ENCODE measurements at regions not wholly inside any gene's neighbourhood (a gene's known extent, or its start where the extent isn't known, plus 50 kb on each side); places are given as distances from the start of the nearest gene placed in this dataset.
"Not testable (repeated sequence)": the region's sequence is repeated elsewhere in the genome, so short reads cannot be mapped to it uniquely, and the experiment has no call there.

DNA sequence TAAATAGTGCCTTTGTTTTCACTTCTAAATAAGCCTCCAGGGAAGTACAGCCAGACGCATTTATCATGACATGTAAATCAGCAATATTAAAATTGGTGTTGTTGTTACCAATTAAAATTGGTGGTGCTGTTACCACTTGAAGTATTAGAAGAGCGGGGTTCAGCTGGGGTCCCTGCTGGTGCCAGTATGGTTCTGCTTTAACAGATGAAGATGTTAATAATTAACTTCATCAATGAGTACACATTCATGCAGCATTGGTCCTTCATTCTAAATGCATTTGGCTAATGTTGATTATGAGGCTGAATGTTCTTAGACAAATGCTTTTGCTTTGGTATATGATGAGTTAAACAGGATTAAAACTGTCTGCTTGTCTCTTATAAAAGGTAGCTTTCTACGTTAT is 67.6 kb upstream of the TMC1 start:
- no peak for DNase-seq
- Histone ChIP-seq H3K4me3 (ENCODE audit: low read depth, low read length) (no peak overlapping the region), H3K27me3 (ENCODE audit: insufficient read depth, low read depth, severe bottlenecking) (no peaks in the 10 kb centered on the region), H3K36me3 (no peaks in the 10 kb centered on the region), H3K27ac (no peak overlapping the region), H3K9me3 (ENCODE audit: severe bottlenecking) (peaks cover 2% of the 10 kb centered on the region)
- TF ChIP-seq, protein P1, sequence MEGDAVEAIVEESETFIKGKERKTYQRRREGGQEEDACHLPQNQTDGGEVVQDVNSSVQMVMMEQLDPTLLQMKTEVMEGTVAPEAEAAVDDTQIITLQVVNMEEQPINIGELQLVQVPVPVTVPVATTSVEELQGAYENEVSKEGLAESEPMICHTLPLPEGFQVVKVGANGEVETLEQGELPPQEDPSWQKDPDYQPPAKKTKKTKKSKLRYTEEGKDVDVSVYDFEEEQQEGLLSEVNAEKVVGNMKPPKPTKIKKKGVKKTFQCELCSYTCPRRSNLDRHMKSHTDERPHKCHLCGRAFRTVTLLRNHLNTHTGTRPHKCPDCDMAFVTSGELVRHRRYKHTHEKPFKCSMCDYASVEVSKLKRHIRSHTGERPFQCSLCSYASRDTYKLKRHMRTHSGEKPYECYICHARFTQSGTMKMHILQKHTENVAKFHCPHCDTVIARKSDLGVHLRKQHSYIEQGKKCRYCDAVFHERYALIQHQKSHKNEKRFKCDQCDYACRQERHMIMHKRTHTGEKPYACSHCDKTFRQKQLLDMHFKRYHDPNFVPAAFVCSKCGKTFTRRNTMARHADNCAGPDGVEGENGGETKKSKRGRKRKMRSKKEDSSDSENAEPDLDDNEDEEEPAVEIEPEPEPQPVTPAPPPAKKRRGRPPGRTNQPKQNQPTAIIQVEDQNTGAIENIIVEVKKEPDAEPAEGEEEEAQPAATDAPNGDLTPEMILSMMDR (IDR thresholded peaks at IDR 0.05; ENCODE audit: low read depth, low read length) = no peak

DNA sequence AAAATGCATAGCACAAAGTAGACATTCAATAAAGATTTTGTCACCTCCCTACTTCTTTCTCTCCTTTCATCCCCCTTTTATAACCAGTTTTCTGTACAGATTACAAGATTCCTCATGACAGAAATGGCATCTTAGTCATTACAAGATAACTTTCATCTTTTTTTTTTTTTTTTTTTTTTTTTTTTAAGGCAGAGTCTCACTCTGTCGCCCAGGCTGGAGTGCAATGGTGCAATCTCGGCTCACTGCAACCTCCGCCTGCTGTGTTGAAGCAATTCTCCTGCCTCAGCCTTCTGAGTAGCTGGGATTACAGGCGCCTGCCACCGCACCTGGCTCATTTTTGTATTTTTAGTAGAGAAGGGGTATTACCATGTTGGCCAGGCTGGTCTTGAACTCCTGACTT is 75.2 kb upstream of the TMC1 start:
- H3K36me3 ChIP-seq; H3K27me3 ChIP-seq (ENCODE audit: insufficient read depth, low read depth, severe bottlenecking); H3K4me3 ChIP-seq (ENCODE audit: low read depth, low read length); H3K9me3 ChIP-seq (ENCODE audit: severe bottlenecking); DNase-seq; H3K27ac ChIP-seq: not testable (repeated sequence)

DNA sequence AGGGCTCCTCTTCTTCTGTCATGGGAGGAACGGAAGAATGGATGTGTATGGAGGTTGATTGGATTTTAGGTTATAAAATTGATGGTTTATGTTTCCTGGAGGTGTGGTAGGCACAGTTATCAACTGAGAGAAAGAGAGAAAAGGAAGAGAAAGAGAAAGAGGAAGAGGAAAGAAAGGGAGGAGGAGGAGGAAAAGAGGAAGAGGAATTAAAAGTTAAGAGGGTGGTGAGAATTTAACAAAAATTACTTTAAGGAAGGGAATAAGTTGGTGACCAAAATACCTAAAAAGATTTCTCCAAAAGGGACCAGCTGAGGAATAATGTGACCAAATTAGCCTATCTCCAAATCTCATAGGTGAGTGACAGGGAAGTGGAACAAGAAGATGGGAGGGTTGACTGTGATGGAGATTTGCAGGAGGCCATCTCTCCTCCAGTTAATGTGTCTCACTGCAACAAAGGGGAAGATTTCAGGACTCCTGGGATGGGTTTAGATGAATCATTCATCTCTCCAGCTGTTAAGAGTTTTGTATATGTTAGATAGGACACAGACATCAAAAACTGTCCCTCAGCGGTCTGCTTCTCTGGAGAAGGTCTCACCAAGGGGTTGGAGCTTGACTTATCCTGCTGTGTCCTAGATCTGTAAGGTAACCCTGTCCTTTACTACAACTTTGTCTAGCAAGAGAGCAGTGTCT is 76.0 kb upstream of the TMC1 start:
- Histone ChIP-seq H3K4me3 (ENCODE audit: low read depth, low read length) (no peak overlapping the region), H3K27me3 (ENCODE audit: insufficient read depth, low read depth, severe bottlenecking) (no peaks in the 10 kb centered on the region), H3K27ac (no peak overlapping the region), H3K36me3 (no peaks in the 10 kb centered on the region), H3K9me3 (ENCODE audit: severe bottlenecking) (no peaks in the 10 kb centered on the region)
- no peak for DNase-seq
- TF ChIP-seq, protein P1 (IDR thresholded peaks at IDR 0.05; ENCODE audit: low read depth, low read length) = no peak

DNA sequence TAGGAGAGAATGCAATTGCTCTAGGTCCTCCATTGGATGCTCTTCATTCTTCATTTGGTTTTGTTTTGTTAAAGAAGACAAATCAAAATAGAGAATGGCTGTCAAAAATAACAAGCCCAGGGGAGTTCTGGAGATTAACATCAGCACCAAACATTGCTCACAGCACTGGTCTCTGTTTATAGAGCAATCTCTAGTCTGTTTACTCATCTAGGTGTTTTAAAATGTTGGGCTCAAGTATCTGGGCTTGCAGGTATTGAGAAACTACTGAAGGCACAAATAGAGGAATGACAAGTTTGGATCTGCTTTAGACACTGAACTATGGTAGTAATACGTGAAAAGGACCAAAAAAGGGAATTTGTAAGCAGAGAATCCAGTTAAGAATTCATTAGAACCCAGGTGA is 77.0 kb upstream of the TMC1 start:
- Histone ChIP-seq H3K9me3 (ENCODE audit: severe bottlenecking) (no peaks in the 10 kb centered on the region), H3K27me3 (ENCODE audit: insufficient read depth, low read depth, severe bottlenecking) (no peaks in the 10 kb centered on the region), H3K4me3 (ENCODE audit: low read depth, low read length) (no peak overlapping the region), H3K36me3 (no peaks in the 10 kb centered on the region), H3K27ac (no peak overlapping the region)
- TF ChIP-seq, protein P1 (IDR thresholded peaks at IDR 0.05; ENCODE audit: low read depth, low read length) = no peak
- no peak for DNase-seq

DNA sequence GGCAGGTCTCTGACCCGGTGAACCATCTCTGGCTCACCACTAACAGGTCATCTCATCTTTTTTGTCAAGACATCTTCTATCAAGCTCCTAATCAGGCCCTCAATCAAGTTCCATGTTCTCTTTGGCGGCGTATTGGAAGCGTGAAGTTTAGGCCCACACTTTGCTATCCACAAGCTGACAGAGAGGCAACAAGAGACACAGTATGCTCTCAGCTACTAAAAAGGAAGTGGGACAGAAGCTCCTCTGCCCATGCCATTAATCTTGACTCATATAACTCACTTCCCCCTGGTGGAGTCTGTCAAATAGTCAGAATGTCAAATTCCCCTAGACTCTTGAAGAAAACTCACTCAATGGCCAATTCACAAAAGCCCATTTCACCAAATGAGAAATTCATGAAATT is 77.6 kb upstream of the TMC1 start:
- no peak overlapping the region for H3K4me3 ChIP-seq (ENCODE audit: low read depth, low read length)
- DNase-seq = no peak
- no peaks in the 10 kb centered on the region for H3K9me3 ChIP-seq (ENCODE audit: severe bottlenecking)
- no peak overlapping the region for H3K27ac ChIP-seq
- no peaks in the 10 kb centered on the region for H3K27me3 ChIP-seq (ENCODE audit: insufficient read depth, low read depth, severe bottlenecking)
- TF ChIP-seq, protein P1 (IDR thresholded peaks at IDR 0.05; ENCODE audit: low read depth, low read length) = no peak
- H3K36me3 ChIP-seq = no peaks in the 10 kb centered on the region

DNA sequence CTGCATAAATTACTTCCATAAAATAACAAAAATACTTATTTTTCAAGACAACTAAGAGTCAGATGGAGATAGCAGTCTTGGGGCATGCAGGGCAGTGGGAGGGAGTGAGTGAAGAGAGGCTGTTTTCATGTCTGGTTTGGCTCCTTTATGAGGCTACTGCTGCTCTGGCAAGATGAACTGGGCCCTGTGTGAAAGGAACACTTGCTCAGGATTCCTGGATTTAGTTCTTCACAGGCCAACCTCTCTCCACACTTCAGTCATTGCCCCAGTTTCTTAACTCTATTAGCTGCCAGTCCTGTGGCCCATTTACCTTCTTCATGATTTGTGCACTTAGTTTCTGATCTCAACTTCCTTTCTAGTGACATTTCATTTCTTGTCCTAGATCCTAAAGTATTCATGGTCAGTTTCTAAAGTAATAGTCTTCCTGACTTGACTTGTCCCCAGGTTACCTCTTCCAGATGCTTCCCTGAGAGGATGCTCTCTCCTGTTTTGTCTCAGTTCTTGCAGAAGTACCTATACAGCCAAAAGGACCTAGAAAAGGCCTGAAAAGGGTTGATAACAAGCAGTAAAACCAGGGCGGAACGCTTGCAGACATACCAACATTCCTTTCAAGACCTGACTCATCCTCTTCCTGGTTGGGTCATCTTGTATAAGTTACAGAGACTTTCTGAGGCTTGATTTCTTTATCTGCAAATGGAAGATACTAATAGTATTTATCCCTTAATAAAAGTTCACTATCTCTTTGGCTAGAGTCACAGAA is 77.0 kb upstream of the ZFAND5 start:
- TF ChIP-seq, protein P1 (IDR thresholded peaks at IDR 0.05; ENCODE audit: low read depth, low read length) = no peak
- Histone ChIP-seq H3K27ac (no peak overlapping the region), H3K36me3 (no peaks in the 10 kb centered on the region), H3K4me3 (ENCODE audit: low read depth, low read length) (no peak overlapping the region), H3K27me3 (ENCODE audit: insufficient read depth, low read depth, severe bottlenecking) (no peaks in the 10 kb centered on the region), H3K9me3 (ENCODE audit: severe bottlenecking) (no peaks in the 10 kb centered on the region)
- DNase-seq = no peak
